SK-N-DZ (cell line): ENCODE measurements at regions not wholly inside any gene's neighbourhood (a gene's known extent, or its start where the extent isn't known, plus 50 kb on each side); places are given as distances from the start of the nearest gene placed in this dataset.
A peak's percentile ranks its signal among the peaks of the same experiment; 100 is the strongest.
"Not testable (repeated sequence)": the region's sequence is repeated elsewhere in the genome, so short reads cannot be mapped to it uniquely, and the experiment has no call there.

Experiments used
- DNase-seq: peaks from one replicate; pipeline ENCODE4 v3.0.0-alpha.2; 2015; ENCODE audit warnings: low spot score
- small RNA-seq, 2 experiments: library from RNA; depleted of rRNA; stranded (forward); fragments of <200 nt; gene quantifications; one replicate each; pipeline ENCODE3, GENCODE V24; 2014

GRCh38 chr18:59969477-59970028, 69.8 kb downstream of the PMAIP1 start:
- DNase-seq: not testable (repeated sequence)

- DNase-seq: no peak
These were observed 68.8 kb downstream of the PMAIP1 start for GRCh38 chr18:59968583-59968982.

- DNase-seq: no peak
These were observed 68.1 kb downstream of the PMAIP1 start for GRCh38 chr18:59967878-59968277.

- DNase-seq: no peak
These were observed 67.1 kb downstream of the PMAIP1 start for GRCh38 chr18:59966913-59967312.

- DNase-seq: no peak
These were observed 63.4 kb downstream of the PMAIP1 start for GRCh38 chr18:59963229-59963628.

- no peak for DNase-seq
These were observed 61.3 kb downstream of the PMAIP1 start for GRCh38 chr18:59961070-59961469.

GRCh38 chr18:59960272-59960671, 60.5 kb downstream of the PMAIP1 start:
- DNase-seq: no peak

GRCh38 chr18:59959606-59960005, 59.8 kb downstream of the PMAIP1 start:
- no peak for DNase-seq

GRCh38 chr18:59959073-59959472, 59.3 kb downstream of the PMAIP1 start:
- no peak for DNase-seq

GRCh38 chr18:59957957-59958356, 58.2 kb downstream of the PMAIP1 start:
- peak; percentile 95 for DNase-seq

- no peak for DNase-seq
These were observed 55.0 kb downstream of the PMAIP1 start for GRCh38 chr18:59954755-59955156.

- no peak for DNase-seq
These were observed 54.4 kb downstream of the PMAIP1 start for GRCh38 chr18:59954241-59954640.

Small RNAs in the stretch of these regions (small RNA-seq; reads per million reads assigned to genes)
- gene RN7SL342P: 0 to 0.13 reads per million in 2 experiments
- 0.04 to 0.10 reads per million in 2 experiments for gene RNU4-17P
- gene RNU6-567P: 0 reads per million in 2 experiments
